ENCODE measurements at regions not wholly inside any gene's neighbourhood (a gene's known extent, or its start where the extent isn't known, plus 50 kb on each side); places are given as distances from the start of the nearest gene placed in this dataset.

DNA sequence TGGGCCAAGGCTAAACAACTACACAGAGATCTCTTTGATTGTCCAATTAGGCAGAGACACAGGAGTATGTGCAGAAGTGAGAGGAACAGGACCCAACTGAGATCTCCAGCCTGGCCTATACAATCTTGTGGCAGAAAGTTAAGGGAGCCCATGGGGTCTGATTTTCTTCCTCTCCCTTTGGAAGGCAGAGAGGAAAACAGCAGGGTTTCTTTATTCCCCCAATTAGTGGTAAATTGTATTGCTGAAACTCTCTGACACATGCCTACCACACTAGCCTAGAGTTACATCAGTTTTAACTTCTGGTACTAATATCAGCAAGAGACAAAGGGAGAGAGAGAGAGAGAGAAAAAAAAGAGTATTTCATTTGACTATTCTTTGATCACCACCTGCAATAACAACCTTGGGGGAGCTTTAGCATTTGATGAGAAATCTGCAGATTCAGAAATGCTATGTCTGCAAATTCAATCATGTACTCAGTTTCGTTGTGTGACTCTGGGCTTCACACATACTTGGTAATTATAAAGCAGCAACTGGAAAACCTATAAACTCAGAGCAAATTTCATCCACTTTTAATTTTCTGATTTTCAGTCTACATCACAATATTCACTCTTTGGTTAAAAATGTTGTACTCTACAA, 260.3 kb upstream of the SPTLC3 start:
- TF ChIP-seq, protein P1, sequence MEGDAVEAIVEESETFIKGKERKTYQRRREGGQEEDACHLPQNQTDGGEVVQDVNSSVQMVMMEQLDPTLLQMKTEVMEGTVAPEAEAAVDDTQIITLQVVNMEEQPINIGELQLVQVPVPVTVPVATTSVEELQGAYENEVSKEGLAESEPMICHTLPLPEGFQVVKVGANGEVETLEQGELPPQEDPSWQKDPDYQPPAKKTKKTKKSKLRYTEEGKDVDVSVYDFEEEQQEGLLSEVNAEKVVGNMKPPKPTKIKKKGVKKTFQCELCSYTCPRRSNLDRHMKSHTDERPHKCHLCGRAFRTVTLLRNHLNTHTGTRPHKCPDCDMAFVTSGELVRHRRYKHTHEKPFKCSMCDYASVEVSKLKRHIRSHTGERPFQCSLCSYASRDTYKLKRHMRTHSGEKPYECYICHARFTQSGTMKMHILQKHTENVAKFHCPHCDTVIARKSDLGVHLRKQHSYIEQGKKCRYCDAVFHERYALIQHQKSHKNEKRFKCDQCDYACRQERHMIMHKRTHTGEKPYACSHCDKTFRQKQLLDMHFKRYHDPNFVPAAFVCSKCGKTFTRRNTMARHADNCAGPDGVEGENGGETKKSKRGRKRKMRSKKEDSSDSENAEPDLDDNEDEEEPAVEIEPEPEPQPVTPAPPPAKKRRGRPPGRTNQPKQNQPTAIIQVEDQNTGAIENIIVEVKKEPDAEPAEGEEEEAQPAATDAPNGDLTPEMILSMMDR (IDR thresholded peaks at IDR 0.05), result no peak
- no peak for TF ChIP-seq EZH2 (IDR thresholded peaks at IDR 0.05; ENCODE audit: borderline replicate concordance, insufficient read depth, low read depth, low read length, poor library complexity, severe bottlenecking)

Data from B cell (primary cell).